Pons (tissue), 1 donor: ENCODE measurements at regions not wholly inside any gene's neighbourhood (a gene's known extent, or its start where the extent isn't known, plus 50 kb on each side); places are given as distances from the start of the nearest gene placed in this dataset.
A peak's percentile ranks its signal among the peaks of the same experiment; 100 is the strongest.

Experiments
- DNase-seq: peaks from one replicate; pipeline ENCODE4 v3.0.0-alpha.2; 2016; ENCODE audit warnings: low spot score

- no peak for DNase-seq
These were observed 69.2 kb upstream of the PLS3 start for GRCh38 chrX:115491766-115492165.

- no peak for DNase-seq
These were observed 68.0 kb upstream of the PLS3 start for GRCh38 chrX:115493015-115493414.

- DNase-seq: peak; percentile 94
These were observed 66.8 kb upstream of the PLS3 start for GRCh38 chrX:115494161-115494560.

GRCh38 chrX:115499112-115499805 lies 61.7 kb upstream of the PLS3 start:
- peak; percentile 43 for DNase-seq

GRCh38 chrX:115503099-115503498 lies 57.9 kb upstream of the PLS3 start:
- no peak for DNase-seq

- no peak for DNase-seq
These were observed 56.8 kb upstream of the PLS3 start for GRCh38 chrX:115504167-115504566.
